HepG2 (cell line): ENCODE measurements at regions not wholly inside any gene's neighbourhood (a gene's known extent, or its start where the extent isn't known, plus 50 kb on each side); places are given as distances from the start of the nearest gene placed in this dataset.

Source experiments
- ATAC-seq: fragments of 200-7000 bp; cut with Tn5 transposase; 3 replicates; pipeline ENCODE4 v1.9.1; 2020; ENCODE audit warnings: mild to moderate bottlenecking, moderate library complexity
- BruUV-seq: library from RNA; stranded (reverse); fragments of 400-500 nt; replicated peaks from 2 replicates; lab custom pipeline; 2021; lab: Mats Ljungman, UMichigan
- CTCF ChIA-PET: fragments of 300-600 bp; formaldehyde crosslinking; extraction: SDS; loops from one replicate; lab custom pipeline; 2021; ENCODE audit warnings: low total read pairs, inconsistent platforms, low intra/inter-chr PET ratio; lab: Yijun Ruan, JAX
- POLR2A ChIA-PET: fragments of 350-600 bp; sonication (Branson Sonifier 250); formaldehyde crosslinking; loops from one replicate; lab custom pipeline; 2020; ENCODE audit warnings: antibody characterized with exemption, inconsistent platforms; lab: Yijun Ruan, JAX
- DNase-seq: peaks from one replicate; pipeline ENCODE4 v3.0.0-alpha.2; 2015; ENCODE audit warnings: low spot score
- FAIRE-seq: peaks from 3 replicates; lab custom pipeline; 2011; peaks lifted over from hg19 to GRCh38; lab: Jason Lieb, UNC
- H2AFZ ChIP-seq: one replicate; pipeline ENCODE4 v1.6.1; 2011; ENCODE audit warnings: low read length, inconsistent platforms
- H3K27ac ChIP-seq: fragments of 300-600 bp; 3 replicates; pipeline ENCODE4 v1.8.0; 2011; ENCODE audit warnings: mixed run types, mild to moderate bottlenecking, mixed read lengths, low read length, inconsistent platforms; ENCODE audit not compliant: insufficient read depth; ENCODE audit errors: extremely low read length
- H3K27me3 ChIP-seq, 2 experiments: fragments of 200-600 bp in 1 of 2; 2 replicates in 1 of 2; 3 replicates in 1 of 2; pipeline versions ENCODE4 v1.6.0 to v1.8.0; 2011; ENCODE audit warnings: low read length in 2 of 2, mild to moderate bottlenecking in 2 of 2, moderate library complexity in 2 of 2, inconsistent platforms in 1 of 2; ENCODE audit not compliant: insufficient read depth in 2 of 2, control insufficient read depth in 1 of 2
- H3K36me3 ChIP-seq, 2 experiments: fragments of 200-600 bp in 1 of 2; replicated peaks in 1 of 2; 2 replicates in 1 of 2; 3 replicates in 1 of 2; pipeline versions ENCODE4 v1.5.1 to v1.8.0; 2011; ENCODE audit warnings: low read length in 2 of 2, inconsistent platforms in 1 of 2; ENCODE audit not compliant: insufficient read depth in 2 of 2, control insufficient read depth in 1 of 2
- H3K4me1 ChIP-seq: 2 replicates; pipeline ENCODE4 v1.5.1; 2012; ENCODE audit warnings: low read length, inconsistent platforms; ENCODE audit not compliant: insufficient read depth
- H3K4me2 ChIP-seq: 2 replicates; pipeline ENCODE4 v1.6.0; 2011; ENCODE audit warnings: low read depth, low read length, inconsistent platforms
- H3K4me3 ChIP-seq, 3 experiments: fragments of 200-600 bp in 1 of 3; sonication (generic), shearing (Covaris generic) in 1 of 3; replicated peaks in 1 of 3; 2 replicates each; pipeline ENCODE4 v1.5.1; 2011 to 2016; ENCODE audit warnings: low read length in 3 of 3, inconsistent platforms in 2 of 3, low read depth in 2 of 3, mild to moderate bottlenecking in 2 of 3, control low read depth in 1 of 3, mixed read lengths in 1 of 3; ENCODE audit not compliant: insufficient read depth in 1 of 3
- H3K79me2 ChIP-seq: one replicate; pipeline ENCODE4 v1.6.1; 2011; ENCODE audit warnings: low read length, inconsistent platforms; ENCODE audit not compliant: insufficient read depth
- H3K9ac ChIP-seq: 2 replicates; pipeline ENCODE4 v1.6.0; 2011; ENCODE audit warnings: mild to moderate bottlenecking, low read depth, low read length, inconsistent platforms; ENCODE audit not compliant: insufficient read depth
- H3K9me3 ChIP-seq: 2 replicates; pipeline ENCODE4 v1.5.1; 2012; ENCODE audit warnings: mild to moderate bottlenecking, low read length
- H4K20me1 ChIP-seq: 2 replicates; pipeline ENCODE4 v1.6.0; 2011; ENCODE audit warnings: inconsistent platforms, mild to moderate bottlenecking, low read length, moderate library complexity; ENCODE audit not compliant: insufficient read depth
- DNMT1 ChIP-seq: sonication (generic); formaldehyde crosslinking; IDR thresholded peaks from 2 replicates; pipeline ENCODE4 v1.5.1; 2020; ENCODE audit warnings: mild to moderate bottlenecking, missing genetic modification reagents
- DR1 ChIP-seq: sonication (generic); formaldehyde crosslinking; IDR thresholded peaks from 2 replicates; pipeline ENCODE4 v1.8.0; 2021; ENCODE audit warnings: mild to moderate bottlenecking, missing genetic modification reagents, inconsistent platforms
- GTF3A ChIP-seq: sonication (generic); formaldehyde crosslinking; conservative IDR thresholded peaks from 2 replicates; pipeline ENCODE4 v1.4.0; 2020; ENCODE audit warnings: mild to moderate bottlenecking, missing genetic modification reagents
- HOMEZ ChIP-seq: IDR thresholded peaks from 2 replicates; pipeline ENCODE4 v1.6.1; 2016; ENCODE audit warnings: low read depth
- IRF2 ChIP-seq: IDR thresholded peaks from 2 replicates; pipeline ENCODE4 v1.6.1; 2018; ENCODE audit warnings: missing genetic modification reagents, missing compliant biosample characterization
- KDM1A ChIP-seq: IDR thresholded peaks from 2 replicates; pipeline ENCODE4 v1.6.1; 2016; ENCODE audit warnings: missing compliant biosample characterization
- RELA ChIP-seq: sonication (generic); formaldehyde crosslinking; IDR thresholded peaks from 2 replicates; pipeline ENCODE4 v1.4.0; 2020; ENCODE audit warnings: missing genetic modification reagents
- SP5 ChIP-seq: IDR thresholded peaks from 2 replicates; pipeline ENCODE4 v1.6.1; 2016; ENCODE audit warnings: low read depth, borderline replicate concordance
- SRSF4 ChIP-seq: fragments of 200-400 bp; formaldehyde crosslinking; IDR thresholded peaks from one replicate; pipeline ENCODE4 v1.6.1; 2018; ENCODE audit warnings: mild to moderate bottlenecking, low read depth, low read length, moderate library complexity; ENCODE audit not compliant: poor library complexity, severe bottlenecking
- TAF1 ChIP-seq: sonication (generic); formaldehyde crosslinking; IDR thresholded peaks from 2 replicates; pipeline ENCODE4 v1.4.0; 2020; ENCODE audit warnings: missing genetic modification reagents
- TAF15 ChIP-seq: fragments of 200-400 bp; formaldehyde crosslinking; IDR thresholded peaks from one replicate; pipeline ENCODE4 v1.6.1; 2018; ENCODE audit warnings: mild to moderate bottlenecking, low read depth, low read length; ENCODE audit not compliant: poor library complexity, severe bottlenecking
- ZC3H4 ChIP-seq: sonication (generic); formaldehyde crosslinking; IDR thresholded peaks from 2 replicates; pipeline ENCODE4 v1.4.0; 2020; ENCODE audit warnings: missing genetic modification reagents, borderline replicate concordance
- ZFP91 ChIP-seq: sonication (generic); formaldehyde crosslinking; IDR thresholded peaks from 2 replicates; pipeline ENCODE4 v1.9.0; 2022; ENCODE audit warnings: missing genetic modification reagents, mild to moderate bottlenecking, borderline replicate concordance
- ZGPAT ChIP-seq: IDR thresholded peaks from 2 replicates; pipeline ENCODE4 v1.6.1; 2016; ENCODE audit warnings: mild to moderate bottlenecking
- ZNF235 ChIP-seq: sonication (generic); formaldehyde crosslinking; IDR thresholded peaks from 2 replicates; pipeline ENCODE4 v1.8.1; 2023; ENCODE audit warnings: mild to moderate bottlenecking, missing genetic modification reagents, borderline replicate concordance
- ZNF251 ChIP-seq: sonication (generic); formaldehyde crosslinking; IDR thresholded peaks from 2 replicates; pipeline ENCODE4 v1.9.0; 2021; ENCODE audit warnings: mild to moderate bottlenecking, missing genetic modification reagents
- ZNF576 ChIP-seq: sonication (generic); formaldehyde crosslinking; IDR thresholded peaks from 2 replicates; pipeline ENCODE4 v1.4.0; 2020; ENCODE audit warnings: mild to moderate bottlenecking, missing genetic modification reagents
- ZNF605 ChIP-seq: sonication (generic); formaldehyde crosslinking; IDR thresholded peaks from 2 replicates; pipeline ENCODE4 v1.8.0; 2022; ENCODE audit warnings: mild to moderate bottlenecking, missing genetic modification reagents
- ZSCAN5A ChIP-seq: sonication (generic); formaldehyde crosslinking; IDR thresholded peaks from 2 replicates; pipeline ENCODE4 v1.8.0; 2022; ENCODE audit warnings: mild to moderate bottlenecking, missing genetic modification reagents, borderline replicate concordance
- WGBS: methylation state at CpG from one replicate; pipeline ENCODE4 v1.1.6; 2017; ENCODE audit warnings: low lambda C conversion rate; 5-methylcytosine and 5-hydroxymethylcytosine counted together
- in situ Hi-C: cut with HindIII; loops from 2 replicates; pipeline ENCODE4 v1.10.0; 2017; ENCODE audit warnings: low pct_unique_long_range_greater_than_20kb; ENCODE audit not compliant: extremely low pct_ligation_motif_present
- intact Hi-C: fragments of 100-400 bp; cut with micrococcal nuclease; formaldehyde crosslinking; loops from one replicate; pipeline ENCODE4 v1.10.0; 2022; ENCODE audit not compliant: unreplicated experiment

GRCh38 chr10:118874171-118874570 lies 119.4 kb upstream of the CACUL1 start:
- Histone ChIP-seq H3K9ac (no peak overlapping the region), H3K79me2 (no peaks in the 10 kb centered on the region), H4K20me1 (no peaks in the 10 kb centered on the region), H3K4me3 (no peak overlapping the region)
- TF ChIP-seq TAF15 (no peak), ZSCAN5A (CRISPR knock-in tag) (no peak), ZNF605 (CRISPR knock-in tag) (no peak), HOMEZ (CRISPR knock-in tag) (no peak), TAF1 (CRISPR knock-in tag) (no peak), RELA (CRISPR knock-in tag) (no peak), ZNF251 (CRISPR knock-in tag) (no peak), SRSF4 (no peak), GTF3A (CRISPR knock-in tag) (no peak), KDM1A (no peak), ZNF235 (CRISPR knock-in tag) (no peak), DNMT1 (CRISPR knock-in tag) (no peak), DR1 (CRISPR knock-in tag) (no peak), SP5 (no peak), ZFP91 (CRISPR knock-in tag) (no peak), ZNF576 (CRISPR knock-in tag) (no peak), ZGPAT (CRISPR knock-in tag) (no peak), ZC3H4 (no peak), IRF2 (no peak)
- TF ChIP-seq, all 625 proteins: peak for 0
- no peak for DNase-seq
- 5% methylated on average over 2 of the region's 2 CpGs for WGBS
- ATAC-seq, result no peak
- H3K4me1 ChIP-seq, result no peaks in the 10 kb centered on the region
- ChIA-PET CTCF (no interaction called here), POLR2A (no interaction called here)
- H3K36me3 ChIP-seq, result no peaks in the 10 kb centered on the region
- in situ Hi-C loops, result no loop called here
- no peaks in the 10 kb centered on the region for H3K9me3 ChIP-seq
- FAIRE-seq, result no peak
- no peak overlapping the region for H2AFZ ChIP-seq
- intact Hi-C loops, result no loop called here
- no peak overlapping the region for H3K27ac ChIP-seq
- BruUV-seq, result no TSS peak
- no peaks in the 10 kb centered on the region for H3K27me3 ChIP-seq
- no peak overlapping the region for H3K4me2 ChIP-seq
